Hepatocyte (in vitro differentiated cells): ENCODE measurements at regions not wholly inside any gene's neighbourhood (a gene's known extent, or its start where the extent isn't known, plus 50 kb on each side); places are given as distances from the start of the nearest gene placed in this dataset.

Source experiments
- EZH2 ChIP-seq: fragments of 200-600 bp; sonication (generic); IDR thresholded peaks from 2 replicates; pipeline ENCODE4 v1.6.1; 2016; ENCODE audit warnings: antibody characterized with exemption, mild to moderate bottlenecking, borderline replicate concordance
- EZH2phosphoT487 ChIP-seq: fragments of 200-600 bp; sonication (generic); IDR thresholded peaks from one replicate; pipeline ENCODE4 v1.6.1; 2018; ENCODE audit warnings: antibody characterized with exemption, mild to moderate bottlenecking, low read depth, moderate library complexity; ENCODE audit not compliant: unreplicated experiment, severe bottlenecking
- TF ChIP-seq, protein P1 (sequence below): fragments of 200-600 bp; sonication (generic); IDR thresholded peaks from 2 replicates; pipeline ENCODE4 v1.5.1; 2016; ENCODE audit warnings: antibody characterized with exemption, mild to moderate bottlenecking; ENCODE audit not compliant: poor library complexity

DNA sequence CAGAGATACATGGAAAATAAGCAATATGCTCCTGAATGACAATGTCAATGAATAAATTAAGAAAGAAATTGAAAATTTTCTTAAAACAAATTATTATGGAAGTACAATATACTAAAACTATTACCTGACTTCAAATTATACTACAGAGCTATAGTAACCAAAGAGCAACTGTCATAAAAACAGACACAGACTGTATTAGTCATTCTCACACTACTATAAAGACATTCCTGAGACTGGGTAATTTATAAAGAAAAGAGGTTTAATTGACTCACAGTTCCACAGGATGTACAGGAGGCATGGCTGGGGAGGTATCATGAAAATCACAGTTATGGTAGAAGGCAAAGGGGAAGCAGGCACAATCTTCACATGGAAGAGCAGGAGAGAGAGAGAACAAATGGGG lies 60.0 kb upstream of the CYSLTR1 start:
- TF ChIP-seq EZH2 (no peak), EZH2phosphoT487 (no peak)
- TF ChIP-seq, protein P1, sequence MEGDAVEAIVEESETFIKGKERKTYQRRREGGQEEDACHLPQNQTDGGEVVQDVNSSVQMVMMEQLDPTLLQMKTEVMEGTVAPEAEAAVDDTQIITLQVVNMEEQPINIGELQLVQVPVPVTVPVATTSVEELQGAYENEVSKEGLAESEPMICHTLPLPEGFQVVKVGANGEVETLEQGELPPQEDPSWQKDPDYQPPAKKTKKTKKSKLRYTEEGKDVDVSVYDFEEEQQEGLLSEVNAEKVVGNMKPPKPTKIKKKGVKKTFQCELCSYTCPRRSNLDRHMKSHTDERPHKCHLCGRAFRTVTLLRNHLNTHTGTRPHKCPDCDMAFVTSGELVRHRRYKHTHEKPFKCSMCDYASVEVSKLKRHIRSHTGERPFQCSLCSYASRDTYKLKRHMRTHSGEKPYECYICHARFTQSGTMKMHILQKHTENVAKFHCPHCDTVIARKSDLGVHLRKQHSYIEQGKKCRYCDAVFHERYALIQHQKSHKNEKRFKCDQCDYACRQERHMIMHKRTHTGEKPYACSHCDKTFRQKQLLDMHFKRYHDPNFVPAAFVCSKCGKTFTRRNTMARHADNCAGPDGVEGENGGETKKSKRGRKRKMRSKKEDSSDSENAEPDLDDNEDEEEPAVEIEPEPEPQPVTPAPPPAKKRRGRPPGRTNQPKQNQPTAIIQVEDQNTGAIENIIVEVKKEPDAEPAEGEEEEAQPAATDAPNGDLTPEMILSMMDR, result no peak
